ENCODE measurements at regions not wholly inside any gene's neighbourhood (a gene's known extent, or its start where the extent isn't known, plus 50 kb on each side); places are given as distances from the start of the nearest gene placed in this dataset.

DNA sequence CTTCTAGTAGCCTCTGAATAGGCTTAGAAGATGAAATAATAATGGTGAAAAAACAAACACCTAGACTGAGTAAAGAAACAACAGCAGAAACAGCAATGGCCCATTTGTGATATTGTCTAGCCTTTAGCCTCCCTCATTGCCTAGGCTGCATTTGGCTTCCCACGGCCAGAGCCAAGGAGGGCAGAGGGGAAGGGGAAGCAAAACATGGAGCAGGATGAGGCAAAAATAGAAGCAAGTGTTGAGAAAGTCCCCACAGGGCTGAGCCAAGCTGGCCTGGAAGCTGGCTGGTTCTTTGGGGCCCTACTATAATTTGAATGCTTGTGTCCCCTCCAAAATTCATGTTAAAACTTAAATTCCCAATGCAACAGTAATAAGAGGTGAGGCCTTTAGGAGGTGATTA, 60.2 kb upstream of the KSR1 start:
- no peak for DNase-seq

DNA sequence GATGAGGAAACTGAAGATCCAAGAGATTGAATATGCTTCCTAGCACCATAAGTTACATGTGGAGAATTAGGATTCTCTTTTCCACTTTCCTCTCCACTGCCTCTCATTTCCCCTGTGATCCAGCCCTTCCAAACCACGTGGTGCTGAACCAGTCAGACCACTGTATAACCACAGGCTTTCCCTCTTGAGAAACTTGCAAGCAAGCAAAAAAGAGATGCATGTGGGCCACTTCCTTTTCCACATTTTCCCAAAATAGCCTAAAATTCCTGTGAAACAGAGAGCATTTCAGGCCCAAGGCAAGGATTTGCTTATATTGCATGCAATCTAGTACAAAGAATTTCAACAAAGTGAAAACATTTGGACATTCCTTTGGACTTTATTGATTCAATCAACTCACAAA, 59.3 kb upstream of the KSR1 start:
- no peak for DNase-seq

DNA sequence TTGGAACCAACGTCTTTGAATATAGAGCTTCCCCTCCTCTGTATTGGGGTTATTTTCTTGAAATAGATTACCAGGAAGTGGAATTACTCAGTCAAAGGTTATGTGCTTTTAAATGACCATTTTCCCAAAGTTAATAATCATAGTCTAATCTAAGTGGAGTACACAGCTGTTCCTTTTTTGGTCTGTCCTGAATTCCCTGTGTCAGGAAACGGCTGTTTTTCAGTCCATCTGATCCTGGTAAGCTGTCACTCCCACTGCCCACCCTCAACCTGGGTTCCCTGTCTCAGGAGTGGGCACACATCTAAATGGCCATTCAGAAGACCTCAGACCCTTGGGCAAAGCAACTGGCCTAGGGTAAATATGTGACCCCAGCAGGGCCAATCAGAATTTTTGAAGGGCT, 57.6 kb upstream of the KSR1 start:
- DNase-seq = no peak

DNA sequence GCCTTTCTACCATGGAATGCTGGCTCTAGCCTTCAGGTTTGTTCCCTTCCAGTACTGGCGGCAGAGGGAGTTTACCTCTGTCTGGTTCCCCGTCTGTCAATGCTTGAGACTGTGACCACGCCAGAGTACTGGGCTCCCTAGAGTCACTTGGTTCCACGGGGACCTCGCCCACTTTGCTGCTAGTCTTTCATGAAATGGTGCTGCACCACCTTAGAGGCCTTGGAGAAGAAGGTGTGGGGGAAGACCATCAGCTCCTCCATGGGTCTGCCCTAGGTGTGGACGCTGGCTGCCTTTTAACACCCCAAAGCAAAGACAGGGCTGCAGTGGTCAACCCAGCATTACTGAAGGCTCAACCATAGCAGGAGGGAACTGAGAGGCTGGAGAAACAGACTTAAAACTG, 55.3 kb upstream of the KSR1 start:
- no peak for DNase-seq

DNA sequence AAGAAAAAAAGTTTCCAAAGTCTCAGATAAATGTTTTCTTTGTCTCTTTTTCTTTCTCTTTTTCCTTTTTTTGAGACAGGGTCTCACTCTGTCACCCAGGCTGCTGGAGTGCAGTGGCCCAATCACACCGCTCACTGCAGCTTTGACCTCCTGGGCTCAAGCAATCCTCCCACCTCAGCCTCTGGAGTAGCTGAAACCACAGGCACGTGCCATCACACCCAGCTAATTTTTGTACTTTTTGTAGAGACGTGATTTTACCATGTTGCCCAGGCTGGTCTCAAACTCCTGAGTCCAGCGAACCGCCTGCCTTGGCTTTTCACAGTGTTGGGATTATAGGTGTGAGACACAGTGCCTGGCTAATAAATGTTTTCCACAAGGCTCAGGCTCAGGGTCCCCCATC, 53.3 kb upstream of the KSR1 start:
- DNase-seq = no peak

DNA sequence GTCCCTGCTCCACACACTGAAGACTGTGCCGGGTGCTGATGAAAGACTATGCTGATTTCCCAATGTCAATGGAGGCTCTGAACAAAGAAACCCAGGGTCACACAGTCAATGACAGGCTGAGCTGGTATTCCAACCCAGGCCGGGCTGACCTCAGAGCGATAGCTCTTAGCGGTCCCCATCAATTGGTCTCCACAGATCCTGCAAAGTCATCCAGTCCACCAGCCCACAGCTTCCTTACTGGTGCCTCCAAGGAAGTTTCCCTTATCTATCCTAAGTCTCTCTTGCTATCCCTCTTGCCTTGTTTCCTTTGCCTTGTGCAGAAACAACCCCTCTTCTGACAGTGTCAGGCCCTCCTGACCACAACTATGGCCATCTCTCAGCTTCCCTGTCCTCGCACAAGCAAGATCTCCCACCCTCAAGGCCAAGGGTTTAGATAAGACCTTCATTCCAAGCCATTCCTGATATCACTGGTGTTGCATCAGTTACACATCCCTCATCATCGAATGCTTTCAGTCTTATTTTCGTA, 52.7 kb upstream of the KSR1 start:
- DNase-seq = peak; percentile 19

DNA sequence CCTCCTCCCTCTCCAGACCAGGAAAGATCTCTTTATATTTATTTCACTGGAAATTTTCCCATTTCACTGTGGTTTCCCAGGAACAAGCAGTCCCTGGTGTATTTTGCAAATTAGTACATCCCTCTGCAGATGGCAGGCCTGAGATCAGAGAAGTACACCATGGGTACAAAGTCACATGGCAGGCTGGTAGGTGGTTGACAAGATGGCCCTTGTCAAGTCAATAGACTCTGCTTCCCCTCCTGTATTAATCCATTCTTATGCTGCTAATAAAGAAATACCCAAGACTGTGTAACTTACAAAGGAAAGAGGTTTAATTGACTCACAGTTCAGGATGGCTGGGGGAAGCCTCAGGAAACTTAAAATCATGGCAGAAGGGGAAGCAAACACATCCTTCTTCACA, 51.6 kb upstream of the KSR1 start:
- DNase-seq = no peak
